Activated CD4-positive, CD25-positive, alpha-beta regulatory T cell treated with anti-CD3 and anti-CD28 coated beads, Interleukin-2, amount 50 U/mL, for 24 hours (primary cell): ENCODE measurements at regions not wholly inside any gene's neighbourhood (a gene's known extent, or its start where the extent isn't known, plus 50 kb on each side); places are given as distances from the start of the nearest gene placed in this dataset.
"Not testable (repeated sequence)": the region's sequence is repeated elsewhere in the genome, so short reads cannot be mapped to it uniquely, and the experiment has no call there.

Experiments used
- ATAC-seq, 2 donors: fragments of 150-1000 bp; cut with Tn5 transposase; one replicate each; pipeline ENCODE4 v1.10.0; 2021; ENCODE audit warnings: mild to moderate bottlenecking in 1 of 2, moderate library complexity in 1 of 2

DNA sequence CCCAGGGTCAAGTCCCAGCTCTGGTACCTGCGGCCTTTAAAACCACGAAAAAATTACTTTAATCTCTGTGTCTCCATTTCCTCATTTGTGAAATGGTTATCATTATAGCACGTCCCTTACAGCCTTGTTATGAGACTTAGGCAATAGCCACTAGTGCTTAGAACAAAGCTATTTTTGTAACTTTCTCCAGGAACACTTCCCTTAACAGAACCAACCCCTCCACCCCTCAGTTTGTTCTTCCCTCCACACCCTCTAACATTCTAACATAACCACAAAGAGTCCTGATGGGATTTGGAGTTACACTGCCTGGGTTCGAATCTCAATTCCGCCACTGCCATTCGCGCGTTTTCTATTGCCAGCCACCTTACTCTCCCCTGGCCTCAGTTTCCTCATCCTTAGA, 2777.4 kb upstream of the TPTE start:
- ATAC-seq, result not testable (repeated sequence)

DNA sequence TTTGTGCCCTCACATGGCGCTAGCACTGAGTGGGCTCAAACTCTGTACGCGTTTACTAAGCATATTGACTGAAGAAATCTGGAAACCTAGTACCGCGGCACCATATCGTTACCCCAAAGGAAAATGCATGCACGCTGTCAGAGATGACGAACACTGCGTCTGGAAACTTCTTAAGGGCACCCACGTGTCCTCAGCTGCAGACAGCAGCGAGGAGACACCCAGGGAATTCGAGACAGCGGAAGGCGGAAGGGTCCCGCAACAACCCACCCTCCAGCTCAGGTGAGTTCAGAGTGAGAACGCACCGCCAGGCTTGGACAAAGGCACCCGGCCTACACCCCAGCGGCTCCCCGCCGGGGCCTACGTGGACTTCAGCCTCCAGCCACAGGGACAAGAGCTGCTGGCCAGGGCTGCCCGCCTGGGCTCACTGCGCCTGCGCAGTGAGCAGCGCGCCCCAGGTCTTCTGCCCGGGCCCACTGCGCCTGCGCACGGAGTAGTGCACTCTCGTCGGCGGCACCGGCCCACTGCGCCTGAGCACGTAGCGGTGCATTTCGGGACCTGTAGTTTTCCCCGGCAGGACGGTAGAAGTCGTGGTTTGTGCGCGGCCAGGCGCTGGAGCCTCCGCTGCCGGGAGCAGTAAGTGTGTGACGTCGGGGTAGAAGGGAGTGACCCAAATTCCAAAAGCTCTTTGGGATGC, 2776.8 kb upstream of the TPTE start:
- peak; percentile 99 for ATAC-seq

DNA sequence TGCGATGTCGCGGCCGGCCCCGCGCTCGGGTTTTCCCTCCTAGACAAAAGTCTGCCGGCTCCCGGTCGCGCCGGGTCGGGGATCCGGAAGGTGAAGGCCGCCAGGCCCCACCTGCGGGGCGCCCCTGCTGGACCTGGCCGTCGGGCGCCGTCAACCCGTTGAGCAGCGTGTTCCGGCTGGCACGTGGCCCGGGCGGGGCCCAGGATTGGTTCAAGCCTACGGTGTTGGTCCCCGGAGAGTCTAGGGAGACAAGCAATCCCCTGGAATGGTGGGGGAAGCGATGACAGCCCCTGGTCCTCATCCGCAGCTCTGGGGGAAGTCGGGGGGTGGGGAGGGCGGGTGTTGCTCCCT, 2776.3 kb upstream of the TPTE start:
- ATAC-seq, result peak; percentile 76 to 78

DNA sequence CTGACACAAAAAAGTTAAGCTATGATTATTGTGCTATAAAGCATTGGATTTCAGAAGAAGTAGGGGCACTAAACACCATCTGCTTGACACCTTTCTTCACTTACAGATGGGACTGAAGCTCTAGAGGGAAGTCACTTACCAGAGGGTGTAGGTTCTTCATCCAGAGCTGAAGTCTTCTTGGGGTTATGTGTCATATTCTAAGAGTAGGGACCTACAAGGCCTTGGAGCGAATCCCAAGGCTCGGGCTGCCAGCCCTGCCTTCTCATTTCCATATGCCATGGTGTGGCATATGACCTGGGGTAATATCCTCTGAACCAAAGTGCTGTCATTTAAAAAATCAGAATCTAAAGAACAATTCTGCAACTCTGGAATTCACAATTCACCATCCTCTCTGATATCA, 2773.4 kb upstream of the TPTE start:
- not testable (repeated sequence) for ATAC-seq

DNA sequence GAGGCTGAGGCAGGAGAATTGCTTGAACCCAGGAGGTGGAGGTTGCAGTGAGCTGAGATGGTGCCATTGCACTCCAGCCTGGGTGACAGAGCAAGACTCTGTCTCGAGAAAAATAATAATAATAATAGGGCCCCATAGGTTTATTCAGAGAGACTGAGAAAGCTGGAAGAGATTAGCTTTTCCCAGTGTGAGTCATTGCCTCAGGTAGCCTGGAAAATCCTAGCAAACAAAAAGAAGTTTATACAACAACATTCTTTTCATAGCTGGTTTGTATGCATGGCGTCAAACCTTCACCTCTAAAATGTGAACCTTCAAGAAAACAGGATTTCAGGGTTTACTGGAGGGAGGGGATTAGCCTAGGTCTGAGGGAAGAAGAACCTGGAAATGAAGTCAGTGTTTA, 2768.8 kb upstream of the TPTE start:
- ATAC-seq, result not testable (repeated sequence)

DNA sequence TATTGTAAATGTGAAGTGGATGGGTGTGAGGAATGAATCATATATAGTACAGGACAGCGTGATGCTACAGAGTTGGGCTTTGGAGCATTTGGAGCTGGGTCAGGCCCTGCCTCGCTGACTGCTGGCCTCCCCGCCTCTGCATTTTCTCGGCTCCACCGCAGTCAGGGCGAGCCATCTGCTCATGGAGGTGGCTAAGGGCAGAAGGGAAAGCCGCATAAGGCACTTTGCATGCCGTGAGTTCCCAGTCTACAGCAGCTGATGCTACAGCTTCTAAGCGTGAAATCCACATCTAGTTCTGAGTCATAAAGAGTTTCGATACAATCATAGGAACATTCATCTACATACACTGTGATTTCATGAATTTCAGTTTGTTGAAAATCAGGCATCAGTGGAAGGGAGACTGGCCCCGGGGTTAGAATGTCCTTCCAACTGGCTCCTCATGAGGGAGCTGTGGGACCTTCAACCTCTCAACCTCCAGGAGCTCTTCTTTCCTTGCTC, 2768.0 kb upstream of the TPTE start:
- ATAC-seq, result peak; percentile 84 to 89

DNA sequence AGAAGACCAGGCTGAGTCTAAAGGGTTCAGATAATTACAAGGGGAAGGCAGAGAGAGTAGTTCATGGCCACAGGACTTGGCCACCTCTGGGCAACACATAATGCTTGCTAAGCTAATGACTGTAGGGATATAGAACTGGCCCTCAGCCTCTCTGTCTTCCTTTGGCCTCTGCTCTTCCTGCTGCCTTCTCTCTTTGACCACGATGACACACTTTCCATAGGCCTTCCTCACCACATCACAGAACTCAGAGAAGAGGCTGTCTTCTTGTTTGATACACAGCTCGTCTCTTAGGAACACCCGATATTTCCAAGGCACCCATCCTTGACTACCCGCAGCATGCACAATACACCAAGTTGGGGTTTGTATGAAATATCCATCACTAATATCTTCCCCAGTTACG, 2751.4 kb upstream of the TPTE start:
- not testable (repeated sequence) for ATAC-seq

DNA sequence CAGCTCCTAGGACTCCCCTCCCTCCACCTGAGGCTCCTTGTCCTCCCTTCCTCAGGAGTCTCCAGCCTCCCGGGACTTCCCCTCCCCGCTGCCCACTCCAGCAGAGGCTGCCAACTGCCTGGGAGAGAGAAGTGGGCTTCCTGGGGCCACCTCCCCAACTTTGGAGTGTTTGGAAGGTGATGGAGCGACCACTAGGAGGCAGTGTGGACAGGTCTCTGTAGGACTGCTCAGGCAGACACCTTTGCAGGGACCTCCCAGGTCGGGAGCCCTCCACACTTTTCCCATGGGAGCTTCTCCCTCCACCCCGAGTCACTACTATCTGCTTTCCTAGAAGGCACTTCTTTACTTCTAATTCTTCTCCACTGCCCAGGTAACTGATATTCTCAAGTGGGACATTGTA, 2747.2 kb upstream of the TPTE start:
- ATAC-seq, result not testable (repeated sequence)

DNA sequence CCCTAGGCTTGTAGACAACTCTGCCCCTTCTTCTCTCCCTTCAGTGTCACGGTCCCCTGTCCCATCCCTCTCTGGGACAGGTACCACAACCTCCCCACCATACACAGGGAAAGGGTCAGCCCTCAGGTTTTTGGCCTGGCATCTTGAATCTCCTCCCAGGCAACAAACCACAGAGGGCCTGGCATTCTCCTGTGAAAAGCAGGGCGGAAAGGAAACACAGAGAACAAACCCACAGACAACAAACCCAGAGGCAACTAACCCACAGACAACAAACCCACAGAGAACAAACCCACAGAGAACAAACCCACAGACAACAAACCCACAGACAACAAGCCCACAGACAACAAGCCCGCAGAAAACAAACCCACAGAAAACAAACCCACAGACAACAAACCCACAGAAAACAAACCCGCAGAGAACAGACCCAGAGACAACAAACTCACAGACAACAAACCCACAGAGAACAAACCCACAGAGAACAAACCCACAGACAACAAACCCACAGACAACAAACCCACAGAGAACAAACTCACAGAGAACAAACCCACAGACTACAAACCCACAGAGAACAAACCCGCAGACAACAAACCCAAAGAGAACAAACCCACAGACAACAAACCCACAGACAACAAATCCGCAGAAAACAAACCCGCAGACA, 2745.9 kb upstream of the TPTE start:
- ATAC-seq, result not testable (repeated sequence)

DNA sequence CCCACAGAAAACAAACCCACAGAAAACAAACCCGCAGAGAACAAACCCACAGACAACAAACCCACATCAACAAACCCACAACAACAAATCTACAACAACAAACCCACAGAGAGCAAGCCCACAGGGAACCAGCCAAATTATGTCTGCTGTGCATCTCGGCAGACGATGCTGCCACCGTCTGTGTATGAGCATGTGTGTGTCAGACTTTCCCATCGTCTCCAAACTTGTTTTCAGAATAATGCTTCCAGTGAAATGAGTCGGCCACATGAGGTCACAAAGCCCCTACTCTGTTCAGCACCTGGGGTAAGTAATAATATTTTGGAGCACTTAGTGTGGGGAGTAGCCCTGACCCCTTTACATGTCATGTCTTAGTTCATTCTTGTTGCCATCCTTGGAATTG, 2745.3 kb upstream of the TPTE start:
- ATAC-seq, result peak; percentile 38 to 62

DNA sequence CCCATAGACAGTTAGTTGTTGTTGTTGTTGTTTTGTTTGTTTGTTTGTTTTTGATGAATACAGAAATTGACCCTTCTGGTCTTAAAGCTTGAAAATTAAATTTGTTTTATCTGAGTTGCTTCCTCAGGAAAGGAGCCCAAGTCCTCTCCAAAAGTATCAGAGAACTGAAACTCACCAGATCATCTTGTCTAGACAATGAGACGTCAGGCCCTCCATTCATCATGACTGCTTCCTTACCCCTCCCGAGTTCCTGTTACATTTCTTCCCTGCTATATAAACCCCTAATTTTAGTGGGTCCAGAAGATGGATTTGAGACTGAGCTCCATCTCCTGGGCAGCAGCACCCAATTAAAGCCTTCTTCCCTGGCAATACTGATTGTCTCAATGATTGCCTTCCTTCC, 2744.8 kb upstream of the TPTE start:
- not testable (repeated sequence) for ATAC-seq

DNA sequence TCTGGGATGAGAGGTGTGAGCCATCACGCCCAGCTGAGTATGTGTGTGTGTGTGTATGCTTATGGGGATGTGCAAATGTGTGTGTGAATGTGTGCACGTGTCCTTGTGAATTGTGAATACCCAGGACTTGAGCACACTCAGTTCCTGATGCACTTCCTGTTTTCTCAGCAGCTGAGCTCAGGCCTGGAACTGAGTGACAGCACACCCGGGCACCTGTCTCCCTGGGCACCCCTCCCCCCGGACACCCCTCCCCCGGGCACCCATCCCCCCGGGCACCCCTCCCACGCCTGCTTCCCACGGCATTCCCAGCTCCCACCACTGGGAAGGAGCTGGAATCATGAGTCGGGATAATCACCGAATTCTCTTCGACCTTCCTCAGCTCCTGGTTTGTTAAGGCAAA, 2744.1 kb upstream of the TPTE start:
- ATAC-seq, result not testable (repeated sequence)

DNA sequence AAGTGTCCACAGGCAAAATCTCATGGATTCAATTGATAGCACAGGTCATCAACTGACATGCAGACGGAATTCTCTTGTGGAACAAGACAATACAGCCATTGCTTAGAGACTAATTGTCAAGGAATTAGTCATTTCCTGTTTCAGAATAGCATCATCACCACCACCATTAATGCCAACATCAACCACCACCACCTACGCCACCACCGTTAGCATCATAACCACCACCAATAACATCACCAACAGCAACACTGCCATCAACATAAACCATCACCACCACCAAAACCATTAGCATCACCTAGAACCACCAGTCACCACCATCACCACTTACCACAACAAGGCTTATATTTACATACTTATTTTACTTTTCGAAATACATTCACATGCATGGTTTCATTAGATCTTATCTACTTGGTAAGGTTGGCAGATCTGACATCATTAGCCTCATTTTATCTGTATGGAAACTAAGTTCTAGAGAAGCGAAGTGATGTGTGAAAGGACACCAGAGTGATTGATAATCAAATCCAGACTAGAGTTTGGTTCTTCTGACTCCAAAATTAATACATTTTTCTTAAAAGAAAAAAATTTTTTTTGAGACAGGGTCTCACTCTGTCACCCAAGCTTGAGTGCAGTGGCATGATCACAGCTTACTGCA, 2733.8 kb upstream of the TPTE start:
- ATAC-seq, result peak; percentile 91 to 95

DNA sequence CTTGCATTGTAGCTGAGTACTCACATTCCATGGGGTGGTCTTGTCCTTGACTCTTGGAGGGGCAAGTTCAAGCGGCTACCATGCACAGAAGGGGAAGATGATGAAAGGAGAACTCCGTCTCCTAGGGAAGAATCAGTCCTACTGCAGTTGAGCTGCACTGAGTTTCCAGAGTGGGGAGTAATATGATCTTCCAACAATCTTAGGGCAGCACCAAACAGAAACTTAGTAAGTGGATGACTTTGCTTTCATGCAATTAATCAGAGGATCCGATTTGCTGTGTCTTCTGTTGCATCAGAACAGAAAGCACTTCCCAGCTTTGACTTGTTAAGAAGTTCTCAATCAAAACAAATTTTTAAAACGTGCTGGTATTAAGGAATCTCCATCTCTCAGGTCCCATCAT, 2727.6 kb upstream of the TPTE start:
- ATAC-seq, result not testable (repeated sequence)

DNA sequence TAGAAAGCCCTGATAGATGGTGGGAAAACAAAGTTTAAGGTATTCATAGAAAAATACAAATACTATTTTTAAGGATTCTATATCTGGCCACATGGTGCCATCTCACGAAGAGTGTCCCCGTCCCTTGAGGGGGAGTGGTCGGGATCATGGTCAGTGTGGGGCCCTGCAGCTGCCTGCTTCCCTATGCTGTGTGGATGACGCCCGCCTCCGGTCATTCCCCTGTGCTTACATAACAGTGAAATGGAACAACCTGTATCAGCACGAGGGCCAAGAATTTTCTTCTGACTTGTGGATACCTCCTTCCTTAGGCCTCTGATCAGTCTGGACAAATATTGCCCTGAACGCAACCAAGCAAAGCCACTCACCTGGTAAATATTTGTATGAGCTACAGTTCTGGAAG, 2724.1 kb upstream of the TPTE start:
- not testable (repeated sequence) for ATAC-seq

DNA sequence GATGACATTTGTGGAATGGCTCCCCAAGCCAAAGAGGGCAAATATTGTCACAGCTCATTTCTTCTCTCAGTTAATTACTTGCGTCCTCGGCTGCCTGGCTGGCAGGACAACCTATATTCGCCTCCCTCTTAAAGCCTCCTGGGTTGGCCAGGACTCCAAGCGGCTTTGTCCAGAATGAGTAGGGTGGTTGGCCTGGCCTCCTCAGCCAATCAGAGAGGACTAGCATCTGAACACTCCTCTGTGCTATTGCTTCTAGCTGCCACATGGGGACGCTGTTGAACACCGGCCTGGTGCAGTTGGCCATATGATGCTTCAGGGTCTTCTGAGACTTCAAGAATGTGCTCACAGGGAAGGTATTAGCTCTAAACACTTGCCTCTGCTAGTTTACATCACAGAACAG, 2722.9 kb upstream of the TPTE start:
- not testable (repeated sequence) for ATAC-seq

DNA sequence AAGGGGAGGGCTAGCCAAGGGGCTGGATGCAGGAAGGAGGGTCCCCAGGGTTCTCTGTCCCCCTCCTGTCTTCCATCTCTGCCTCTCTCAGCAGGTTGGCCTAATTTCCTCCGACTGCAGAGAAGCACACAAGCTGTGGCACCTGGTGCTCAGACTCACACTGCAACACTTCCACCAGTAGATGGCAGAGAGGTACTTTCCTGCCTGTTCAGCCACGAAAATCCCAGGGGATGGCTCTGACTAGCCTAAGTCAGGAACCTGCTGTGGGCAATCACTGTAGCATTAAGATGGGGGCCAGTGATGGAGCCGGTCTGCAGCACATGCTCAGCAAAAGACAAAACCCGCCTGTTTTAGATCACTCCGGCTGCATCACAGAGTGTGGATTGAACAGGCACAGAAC, 2721.7 kb upstream of the TPTE start:
- ATAC-seq, result not testable (repeated sequence)

DNA sequence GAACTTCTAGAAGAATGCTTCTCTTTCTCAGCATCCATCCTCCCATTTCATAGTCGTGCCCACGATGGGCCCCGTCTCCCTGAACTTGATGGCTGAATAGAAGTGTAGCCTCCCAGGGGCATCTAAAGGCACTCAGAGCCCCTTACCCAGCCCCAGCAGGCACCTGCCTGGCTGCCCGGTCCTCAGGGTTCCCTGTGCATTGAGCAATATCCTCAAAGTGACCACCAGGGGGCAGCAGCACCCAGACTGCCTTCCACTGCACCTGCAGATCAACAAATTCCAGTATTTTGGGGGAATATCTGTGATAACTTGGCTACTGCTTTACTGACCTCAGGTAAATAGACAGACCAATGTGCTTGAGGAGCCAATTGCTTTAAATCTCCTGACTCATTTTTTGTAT, 2707.9 kb upstream of the TPTE start:
- peak; percentile 48 to 66 for ATAC-seq

DNA sequence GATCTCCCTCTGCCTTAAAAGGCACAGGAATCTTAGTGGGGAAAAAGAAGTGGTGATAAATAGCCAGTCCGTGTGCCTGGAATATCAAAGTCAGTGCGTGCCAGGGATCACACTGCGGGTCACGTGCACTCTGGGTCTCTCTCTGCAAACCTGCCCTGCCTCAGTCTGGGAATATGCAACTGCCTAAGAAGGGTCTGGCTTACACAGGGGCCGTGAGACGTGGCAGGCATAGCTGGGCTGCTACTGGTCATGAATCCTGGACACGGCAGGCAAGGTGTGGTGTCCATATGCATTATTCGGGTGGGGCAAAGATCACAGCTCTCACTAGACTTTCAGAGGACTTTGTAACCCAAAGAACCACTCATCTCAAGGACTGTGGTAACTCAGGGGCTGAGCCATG, 2704.4 kb upstream of the TPTE start:
- not testable (repeated sequence) for ATAC-seq

DNA sequence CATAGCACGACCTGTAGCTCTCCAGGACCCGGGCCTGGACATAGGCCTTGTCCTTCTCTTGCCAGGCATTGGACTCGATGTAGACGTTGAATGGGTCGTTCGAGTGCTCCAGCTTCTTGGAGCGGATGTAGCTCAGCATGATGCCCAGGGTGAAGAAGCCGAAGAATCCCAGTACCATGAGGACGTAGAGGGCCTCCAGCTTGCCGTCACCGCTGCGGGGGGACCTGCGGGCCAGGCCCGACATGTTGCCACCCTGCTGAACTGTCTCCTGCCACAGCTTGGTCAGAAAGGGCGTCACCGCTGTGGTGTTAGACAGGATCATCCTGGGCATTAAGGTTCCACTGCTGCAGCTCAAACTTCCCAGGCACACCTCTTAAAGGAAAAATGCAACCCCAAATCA, 2702.1 kb upstream of the TPTE start:
- ATAC-seq, result not testable (repeated sequence)

DNA sequence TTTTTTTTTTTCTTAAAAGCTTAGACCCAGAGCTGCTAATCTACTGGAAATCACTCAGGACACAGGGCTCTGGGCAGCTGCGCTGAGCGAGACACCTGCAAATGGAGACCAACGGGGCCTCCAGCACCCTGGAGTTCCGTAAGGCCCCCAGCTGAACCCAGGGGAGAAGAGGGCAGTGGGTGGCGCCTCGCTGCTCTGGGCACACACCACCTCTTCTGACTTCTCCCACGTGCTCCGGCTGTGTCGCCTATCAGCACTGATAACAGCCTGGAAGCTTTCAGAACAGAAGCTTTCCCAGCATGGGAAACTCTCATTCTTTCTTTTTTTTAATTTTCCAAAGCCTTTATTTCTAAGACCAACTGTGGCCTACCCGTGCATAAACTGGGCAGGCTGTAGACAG, 2695.8 kb upstream of the TPTE start:
- ATAC-seq, result not testable (repeated sequence)

DNA sequence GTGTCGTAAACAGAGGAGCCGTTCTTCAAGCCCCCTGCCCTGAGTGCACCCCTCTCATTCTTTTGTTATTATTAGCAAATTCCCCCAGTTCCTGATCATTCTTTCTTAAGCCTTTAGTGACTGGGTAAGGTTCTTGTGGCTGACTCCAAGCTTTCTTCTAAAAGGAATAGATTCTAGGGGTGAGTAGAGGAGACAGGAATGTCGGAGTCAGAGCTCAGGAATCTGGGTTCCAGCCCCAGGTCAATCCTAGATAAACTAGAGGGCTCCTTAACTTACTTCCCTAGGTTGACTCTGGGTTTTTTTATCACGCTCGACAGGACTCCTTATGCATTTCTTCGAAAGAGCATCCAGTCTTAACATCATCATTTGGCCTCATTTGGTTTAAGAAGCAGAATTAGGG, 2695.2 kb upstream of the TPTE start:
- not testable (repeated sequence) for ATAC-seq

DNA sequence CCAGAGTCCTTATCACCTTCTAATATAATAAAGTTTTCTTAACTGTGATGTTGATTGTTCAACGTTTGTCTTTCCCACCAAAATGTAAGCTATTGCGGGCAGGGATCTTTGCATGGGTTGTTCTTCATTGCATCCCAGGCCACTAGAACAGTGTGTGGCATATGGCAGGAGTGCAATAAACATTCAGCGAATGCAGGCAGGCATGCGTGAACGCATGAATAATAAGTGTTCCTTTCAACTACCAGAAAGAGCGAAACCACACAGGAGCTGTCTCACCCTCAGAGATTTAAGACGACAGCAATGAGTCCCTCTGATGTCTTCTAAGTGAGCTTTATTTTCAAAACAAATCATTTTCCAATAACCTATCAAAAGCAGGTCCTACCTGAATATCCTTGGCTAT, 2693.1 kb upstream of the TPTE start:
- not testable (repeated sequence) for ATAC-seq

DNA sequence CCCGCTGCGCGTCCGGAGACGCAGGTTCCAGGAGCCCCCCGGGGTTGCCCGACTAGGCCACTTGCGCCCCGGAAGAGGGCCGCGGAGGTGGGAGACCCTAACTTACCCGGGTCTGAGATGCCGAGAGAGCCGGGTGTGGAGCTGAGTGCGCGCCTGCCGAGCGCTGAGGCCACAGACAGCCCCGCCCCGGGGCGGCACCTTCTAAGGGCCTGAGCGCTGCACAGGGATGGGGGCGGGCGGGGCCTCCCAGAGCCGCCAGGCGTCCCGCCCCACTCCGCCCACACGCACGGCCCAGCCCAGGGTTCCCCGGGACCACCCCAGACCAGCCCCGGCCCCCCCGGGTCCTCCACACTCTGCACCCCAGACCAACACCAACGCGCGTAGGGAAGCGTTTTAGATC, 2692.0 kb upstream of the TPTE start:
- ATAC-seq, result not testable (repeated sequence)
